HG03521 (cell line): ENCODE measurements at regions not wholly inside any gene's neighbourhood (a gene's known extent, or its start where the extent isn't known, plus 50 kb on each side); places are given as distances from the start of the nearest gene placed in this dataset.
"Not testable (repeated sequence)": the region's sequence is repeated elsewhere in the genome, so short reads cannot be mapped to it uniquely, and the experiment has no call there.

Experiments
- ATAC-seq: cut with Tn5 transposase; IDR thresholded peaks from one replicate; pipeline ENCODE4 v1.9.1; 2021; ENCODE audit warnings: mild to moderate bottlenecking, moderate library complexity; ENCODE audit not compliant: unreplicated experiment

DNA sequence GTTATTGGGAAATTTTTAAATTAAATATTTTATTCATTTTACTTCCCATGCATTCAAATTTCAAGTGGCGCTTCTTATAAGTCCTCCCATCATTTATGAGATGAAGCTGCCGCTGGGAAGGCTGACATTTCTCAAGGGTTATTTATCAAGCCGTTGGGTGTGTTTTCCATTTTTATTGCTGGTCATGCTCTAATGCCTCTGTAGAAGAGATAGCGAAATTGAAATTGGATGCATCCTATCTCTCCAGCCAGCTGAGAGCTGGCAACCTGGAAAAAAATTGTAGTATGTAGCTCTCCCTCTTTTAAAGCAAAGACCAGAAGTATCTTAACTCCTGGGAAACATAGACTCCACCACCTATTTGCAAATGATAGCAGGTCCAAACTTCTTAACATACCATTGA, 135.9 kb downstream of the C6orf118 start:
- no peak for ATAC-seq

DNA sequence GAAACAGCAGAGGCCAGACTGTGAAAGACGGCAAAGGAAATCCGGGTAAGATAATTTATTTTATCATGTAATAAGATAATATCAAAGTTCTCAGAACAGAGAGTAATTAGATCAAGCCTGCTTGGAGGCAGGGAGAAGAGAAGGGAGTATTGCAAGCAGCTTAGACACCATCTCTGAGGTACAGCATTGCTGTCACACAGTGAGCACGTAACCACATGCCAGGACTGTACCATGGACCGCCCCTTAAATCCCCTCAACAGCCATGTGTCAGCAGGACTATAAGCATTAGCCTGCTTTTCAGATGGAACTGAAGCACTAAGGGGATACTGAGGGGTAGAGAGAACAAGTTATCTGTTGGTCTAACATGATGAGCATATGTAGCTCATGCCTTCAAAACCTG, 141.5 kb downstream of the C6orf118 start:
- no peak for ATAC-seq

DNA sequence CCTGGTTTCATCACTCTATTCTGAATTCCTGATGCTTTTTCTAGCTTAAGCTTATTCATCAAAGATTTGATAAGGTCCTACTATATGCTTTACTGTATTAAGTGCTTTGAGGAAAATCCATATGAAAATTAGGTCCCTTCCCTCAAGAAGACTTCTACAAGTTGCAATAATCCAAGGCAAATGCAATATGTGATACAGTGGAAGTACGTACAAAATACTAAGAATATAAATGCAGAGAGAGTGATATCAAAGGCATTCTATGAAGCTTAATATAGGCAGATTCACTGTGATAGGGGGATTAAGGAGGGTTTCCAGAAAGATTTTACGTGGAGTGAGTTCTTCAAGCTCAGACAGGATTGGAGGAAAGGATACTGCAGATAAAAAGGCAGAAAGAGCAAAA, 142.1 kb downstream of the C6orf118 start:
- no peak for ATAC-seq

GRCh38 chr6:165163519-165163918, 145.9 kb downstream of the C6orf118 start:
- ATAC-seq: no peak

DNA sequence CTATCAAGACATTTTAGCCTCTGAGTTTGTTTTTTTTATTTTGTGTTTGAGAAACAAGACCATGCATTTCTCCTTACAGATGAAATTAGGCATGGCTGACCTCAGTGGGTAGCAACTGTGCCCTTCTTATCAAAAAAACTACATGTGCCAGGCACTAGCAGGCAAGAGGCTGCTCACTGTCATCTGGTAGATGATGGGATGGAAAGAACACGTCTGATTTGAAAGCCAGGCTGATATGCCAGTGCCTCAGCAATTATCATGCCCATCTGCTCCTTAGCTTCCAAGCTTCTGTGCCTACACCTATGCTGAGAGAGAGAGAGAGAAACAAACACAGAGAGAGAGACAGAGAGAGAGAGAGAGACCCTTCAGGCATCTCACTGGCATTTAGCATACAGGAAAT, 149.9 kb downstream of the C6orf118 start:
- ATAC-seq: no peak

GRCh38 chr6:165146456-165146855, 162.9 kb downstream of the C6orf118 start:
- no peak for ATAC-seq

DNA sequence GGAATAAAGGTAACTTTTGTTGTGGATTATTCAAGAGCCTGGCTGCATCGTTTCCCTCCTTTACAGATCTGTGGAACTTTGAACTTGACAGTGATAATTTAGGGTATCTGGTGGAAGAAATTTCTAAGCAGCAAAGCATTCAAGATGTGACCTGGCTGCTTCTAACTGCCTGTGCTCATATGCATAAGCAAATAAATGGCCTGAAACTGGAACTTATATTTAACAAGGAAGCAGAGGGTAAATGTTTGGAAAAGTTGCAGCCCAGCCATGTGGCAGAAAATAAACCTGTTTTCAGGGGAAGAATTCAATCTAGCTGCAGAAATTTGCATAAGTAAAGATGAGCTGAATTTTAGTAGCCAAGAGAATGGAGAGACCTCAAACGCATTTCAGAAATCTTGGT, 173.5 kb downstream of the C6orf118 start:
- no peak for ATAC-seq

DNA sequence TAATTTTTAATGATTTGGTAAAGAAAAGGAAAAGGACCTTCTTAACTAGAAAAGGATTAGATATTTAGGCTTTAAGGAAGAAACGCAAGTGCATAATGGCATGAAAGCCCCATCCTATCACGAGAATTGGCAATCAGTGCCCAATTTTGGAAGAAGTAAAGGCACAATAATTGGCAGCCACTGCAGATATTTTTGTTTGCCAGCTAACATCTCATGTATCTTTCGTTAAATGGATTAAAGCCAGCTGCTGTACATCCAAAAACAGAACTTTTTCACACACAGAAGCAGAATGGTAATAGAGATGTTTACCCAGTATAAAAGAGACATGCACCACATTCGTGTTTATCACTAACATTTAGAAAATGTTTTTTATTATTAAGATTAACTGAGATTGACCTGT, 180.3 kb downstream of the C6orf118 start:
- ATAC-seq: no peak

- not testable (repeated sequence) for ATAC-seq
Observed at GRCh38 chr6:165127743-165128142, 181.7 kb downstream of the C6orf118 start.

DNA sequence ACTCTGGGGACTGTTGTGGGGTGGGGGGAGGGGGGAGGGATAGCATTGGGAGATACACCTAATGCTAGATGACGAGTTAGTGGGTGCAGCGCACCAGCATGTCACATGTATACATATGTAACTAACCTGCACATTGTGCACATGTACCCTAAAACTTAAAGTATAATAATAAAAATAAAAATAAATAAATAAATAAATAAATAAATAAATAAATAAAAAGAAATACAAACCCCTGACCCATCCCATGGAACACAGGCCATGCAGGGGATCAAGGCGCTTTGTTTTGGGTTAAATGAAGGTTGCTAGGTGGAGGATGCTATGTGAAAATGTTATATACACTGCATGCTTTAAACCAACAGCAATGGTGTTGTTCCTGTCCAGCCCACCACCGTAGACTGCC, 184.7 kb downstream of the C6orf118 start:
- ATAC-seq: not testable (repeated sequence)

- ATAC-seq: no peak
Observed at GRCh38 chr6:165119231-165120020, 190.0 kb downstream of the C6orf118 start.

- no peak for ATAC-seq
Observed at GRCh38 chr6:165118736-165119135, 190.7 kb downstream of the C6orf118 start.

DNA sequence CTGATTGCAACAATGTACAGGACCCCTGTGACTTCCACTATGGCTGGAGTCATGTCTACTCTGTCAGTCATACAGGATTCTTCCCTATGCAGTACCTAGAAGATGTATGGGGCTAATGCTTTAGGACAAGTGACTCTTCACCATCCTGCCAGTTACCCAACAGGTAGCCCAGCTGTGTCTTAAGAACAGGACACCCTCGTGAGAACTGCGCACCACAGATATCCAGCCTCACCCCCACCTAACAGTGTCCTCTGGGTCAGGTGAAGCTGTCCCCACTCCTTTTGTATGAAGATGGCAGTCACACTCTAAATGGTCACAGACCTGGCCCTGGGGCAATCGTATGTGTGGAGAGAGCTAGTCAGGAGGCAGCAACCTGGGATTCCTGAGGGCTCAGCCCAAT, 191.6 kb downstream of the C6orf118 start:
- no peak for ATAC-seq

GRCh38 chr6:165117121-165117520, 192.3 kb downstream of the C6orf118 start:
- no peak for ATAC-seq

DNA sequence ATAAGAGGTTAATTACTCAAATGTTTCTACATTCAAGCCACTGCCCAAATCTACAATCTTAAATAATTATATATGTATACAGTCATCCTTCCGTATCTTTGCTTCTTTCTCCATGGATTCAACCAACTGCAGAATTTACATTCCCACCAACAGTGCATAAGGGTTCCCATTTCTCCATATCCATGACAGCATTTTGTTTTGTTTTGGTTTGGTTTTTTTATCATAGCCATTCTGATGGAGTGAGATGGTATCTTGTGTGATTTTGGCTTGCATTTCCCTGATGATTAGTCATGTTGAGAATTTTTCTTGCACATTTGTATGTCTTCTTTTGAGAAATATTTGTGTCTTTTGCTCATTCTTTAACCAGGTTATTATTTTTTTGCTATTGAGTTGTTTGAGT, 198.5 kb downstream of the C6orf118 start:
- ATAC-seq: no peak

GRCh38 chr6:165109011-165109410, 200.4 kb downstream of the C6orf118 start:
- no peak for ATAC-seq

DNA sequence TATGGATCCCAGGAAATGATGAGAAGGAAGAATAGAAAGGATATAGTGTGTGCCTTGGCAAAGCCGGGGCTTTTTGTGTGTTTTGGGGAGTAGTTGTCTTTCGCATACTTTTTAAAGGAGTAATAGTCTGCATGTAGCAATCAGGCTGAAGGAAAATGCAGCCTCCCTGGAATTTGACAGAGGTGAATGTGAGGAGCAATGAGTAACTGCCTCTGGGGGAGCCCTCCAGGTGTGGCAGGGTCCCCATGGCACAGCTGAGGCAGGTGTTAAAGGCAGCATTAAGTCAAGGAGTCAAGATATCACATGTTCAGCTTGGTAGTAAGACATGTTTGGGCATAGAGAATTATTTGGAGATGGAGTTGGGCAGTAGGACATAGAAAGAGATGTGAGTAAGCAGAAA, 203.1 kb downstream of the C6orf118 start:
- no peak for ATAC-seq

- ATAC-seq: no peak
Observed at GRCh38 chr6:165098165-165098564, 211.2 kb downstream of the C6orf118 start.

DNA sequence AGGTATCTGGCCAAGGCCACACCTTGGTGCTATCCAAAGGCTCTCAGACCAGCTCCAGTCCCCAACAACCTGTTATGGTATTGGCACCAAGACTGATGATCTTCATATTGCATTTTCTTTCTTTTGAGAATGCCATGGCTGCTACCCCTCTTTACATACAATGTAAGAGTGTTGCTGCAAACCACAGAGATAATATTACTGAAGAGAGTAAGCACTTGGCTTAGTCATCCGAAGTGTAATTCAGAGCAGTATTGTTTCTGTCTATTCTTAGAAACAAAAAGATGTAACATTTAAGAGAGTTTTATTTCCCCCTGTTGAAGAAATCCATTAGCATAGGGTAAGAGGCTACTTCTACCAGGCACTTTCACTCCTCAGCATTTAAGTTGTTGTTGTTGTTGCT, 212.5 kb downstream of the C6orf118 start:
- no peak for ATAC-seq

GRCh38 chr6:165096209-165096608, 213.2 kb downstream of the C6orf118 start:
- ATAC-seq: no peak

DNA sequence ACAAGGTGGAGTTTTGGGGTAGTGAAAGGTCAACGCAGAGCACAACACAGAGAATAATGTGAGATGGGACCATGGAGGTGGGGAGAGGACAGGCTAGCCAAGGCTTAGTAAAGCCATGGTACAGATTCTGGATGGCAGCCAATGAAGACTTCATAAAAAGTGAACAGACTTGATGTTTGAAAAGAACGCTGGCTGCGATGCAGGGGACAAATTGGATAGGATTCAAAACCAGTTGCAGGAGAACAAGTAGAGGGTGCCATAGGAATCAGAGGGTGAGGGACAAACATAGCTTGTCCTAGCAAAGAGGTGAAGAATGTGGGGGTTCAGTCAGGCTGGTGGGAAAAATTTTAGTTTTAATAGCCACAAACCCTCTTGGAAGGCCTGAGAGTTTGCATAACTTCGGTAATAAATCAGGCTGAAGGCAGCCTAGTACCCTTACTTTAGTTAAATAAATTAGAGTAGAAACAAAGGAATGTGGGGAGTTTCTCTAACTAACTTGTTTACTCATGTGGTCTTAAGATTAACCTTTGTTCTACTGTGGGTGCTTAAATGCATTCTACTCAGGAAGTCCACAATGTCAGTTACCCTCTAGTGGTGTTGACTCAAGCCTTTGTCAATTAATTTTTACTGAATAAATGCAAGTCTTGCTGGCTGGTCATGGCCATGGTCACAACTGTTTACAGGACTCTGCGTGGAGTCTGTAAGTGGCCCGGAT, 216.4 kb downstream of the C6orf118 start:
- no peak for ATAC-seq

GRCh38 chr6:165091121-165091785, 218.2 kb downstream of the C6orf118 start:
- ATAC-seq: no peak
